Mesothelial cell of epicardium (in vitro differentiated cells): ENCODE measurements at regions not wholly inside any gene's neighbourhood (a gene's known extent, or its start where the extent isn't known, plus 50 kb on each side); places are given as distances from the start of the nearest gene placed in this dataset.

Source experiments
- DNase-seq, 2 experiments: peaks; one replicate each; pipeline ENCODE4 v3.0.0; 2021; ENCODE audit warnings: low spot score in 2 of 2; ENCODE audit not compliant: unreplicated experiment in 2 of 2
- H3K27ac Mint-ChIP-seq: 2 replicates; pipeline ENCODE4 v1.8.0; 2021; ENCODE audit warnings: mixed read lengths
- H3K27me3 Mint-ChIP-seq: 2 replicates; pipeline ENCODE4 v1.8.0; 2021; ENCODE audit warnings: low read depth, mixed read lengths
- H3K36me3 Mint-ChIP-seq: 2 replicates; pipeline ENCODE4 v1.8.0; 2021; ENCODE audit warnings: mixed read lengths
- H3K4me1 Mint-ChIP-seq: 2 replicates; pipeline ENCODE4 v1.8.0; 2021; ENCODE audit warnings: mixed read lengths
- H3K4me3 Mint-ChIP-seq: 2 replicates; pipeline ENCODE4 v1.8.0; 2021; ENCODE audit warnings: mild to moderate bottlenecking, moderate library complexity, mixed read lengths
- H3K9me3 Mint-ChIP-seq: 2 replicates; pipeline ENCODE4 v1.8.0; 2021; ENCODE audit warnings: mixed read lengths
- CTCF ChIP-seq: fragments of 200-600 bp; sonication (generic); IDR thresholded peaks from one replicate; pipeline ENCODE4 v1.5.0; 2021; ENCODE audit warnings: antibody characterized with exemption; ENCODE audit not compliant: unreplicated experiment

DNA sequence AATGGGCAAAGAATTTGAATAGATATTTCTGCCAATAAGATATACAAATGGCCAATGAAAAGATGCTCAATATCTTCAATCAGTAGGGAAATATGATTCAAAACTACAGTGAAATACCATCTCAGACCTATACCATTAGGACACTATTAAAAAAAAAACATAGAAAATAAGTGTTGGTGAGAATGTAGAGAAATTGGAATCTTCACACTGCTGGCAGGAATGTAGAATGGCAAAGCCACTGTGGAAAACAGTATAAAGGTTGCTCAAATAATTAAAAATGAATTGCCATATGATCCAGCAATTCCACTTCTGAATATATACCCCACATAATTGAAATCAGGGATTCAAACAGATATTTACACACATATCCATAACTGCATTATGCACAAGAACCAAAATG, 88.1 kb upstream of the STARD13 start:
- Mint-ChIP-seq H3K27ac (no peak overlapping the region), H3K27me3 (no peaks in the 10 kb centered on the region), H3K4me1 (peaks cover 3% of the 10 kb centered on the region), H3K4me3 (no peak overlapping the region), H3K36me3 (no peaks in the 10 kb centered on the region), H3K9me3 (no peaks in the 10 kb centered on the region)
- no peak for DNase-seq
- no peak for TF ChIP-seq CTCF

GRCh38 chr13:33375421-33375820, 89.9 kb upstream of the STARD13 start:
- no peaks in the 10 kb centered on the region for H3K4me1 Mint-ChIP-seq
- no peak for TF ChIP-seq CTCF
- no peaks in the 10 kb centered on the region for H3K9me3 Mint-ChIP-seq
- no peak for DNase-seq
- H3K36me3 Mint-ChIP-seq = no peaks in the 10 kb centered on the region
- H3K27me3 Mint-ChIP-seq = no peaks in the 10 kb centered on the region
- no peak overlapping the region for H3K4me3 Mint-ChIP-seq
- H3K27ac Mint-ChIP-seq = no peak overlapping the region

GRCh38 chr13:33376212-33376611, 90.7 kb upstream of the STARD13 start:
- DNase-seq = no peak
- TF ChIP-seq CTCF = no peak
- Mint-ChIP-seq H3K36me3 (no peaks in the 10 kb centered on the region), H3K27ac (no peak overlapping the region), H3K4me3 (no peak overlapping the region), H3K9me3 (no peaks in the 10 kb centered on the region), H3K27me3 (no peaks in the 10 kb centered on the region), H3K4me1 (no peaks in the 10 kb centered on the region)

DNA sequence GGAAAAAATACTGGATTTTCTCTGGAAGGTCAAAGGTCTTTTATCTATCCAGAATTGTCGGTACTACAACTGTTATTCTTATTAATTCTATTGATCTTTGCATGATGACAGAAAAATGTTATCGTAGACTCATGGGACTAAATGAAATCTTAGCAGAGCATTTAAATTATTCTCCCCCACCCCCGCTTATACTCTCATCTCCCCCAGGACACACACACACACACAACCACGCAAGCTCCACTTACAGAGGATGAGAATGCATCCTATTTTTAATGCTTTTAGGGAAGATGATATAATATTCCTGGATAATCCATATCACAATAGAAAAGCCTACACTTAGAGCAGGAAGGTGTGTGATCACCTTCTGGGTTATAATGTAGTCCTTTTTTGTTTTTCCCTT, 91.9 kb upstream of the STARD13 start:
- Mint-ChIP-seq H3K36me3 (no peaks in the 10 kb centered on the region), H3K27ac (no peak overlapping the region)
- TF ChIP-seq CTCF = no peak

GRCh38 chr13:33377825-33378224, 92.3 kb upstream of the STARD13 start:
- Mint-ChIP-seq H3K4me3 (no peak overlapping the region), H3K27ac (no peak overlapping the region), H3K9me3 (no peaks in the 10 kb centered on the region), H3K4me1 (no peaks in the 10 kb centered on the region), H3K27me3 (no peaks in the 10 kb centered on the region), H3K36me3 (no peaks in the 10 kb centered on the region)
- no peak for DNase-seq
- TF ChIP-seq CTCF = no peak

More for the DNA sequence above, 91.9 kb upstream of the STARD13 start:
- no peaks in the 10 kb centered on the region for H3K4me1 Mint-ChIP-seq
- no peak for DNase-seq
- no peaks in the 10 kb centered on the region for H3K27me3 Mint-ChIP-seq
- no peaks in the 10 kb centered on the region for H3K9me3 Mint-ChIP-seq
- no peak overlapping the region for H3K4me3 Mint-ChIP-seq

GRCh38 chr13:33379608-33380007, 94.1 kb upstream of the STARD13 start:
- Mint-ChIP-seq H3K27me3 (no peaks in the 10 kb centered on the region), H3K36me3 (no peaks in the 10 kb centered on the region), H3K27ac (no peak overlapping the region), H3K4me1 (no peaks in the 10 kb centered on the region), H3K4me3 (no peak overlapping the region), H3K9me3 (no peaks in the 10 kb centered on the region)
- no peak for TF ChIP-seq CTCF
- no peak for DNase-seq
